ENCODE measurements at regions not wholly inside any gene's neighbourhood (a gene's known extent, or its start where the extent isn't known, plus 50 kb on each side); places are given as distances from the start of the nearest gene placed in this dataset.

DNA sequence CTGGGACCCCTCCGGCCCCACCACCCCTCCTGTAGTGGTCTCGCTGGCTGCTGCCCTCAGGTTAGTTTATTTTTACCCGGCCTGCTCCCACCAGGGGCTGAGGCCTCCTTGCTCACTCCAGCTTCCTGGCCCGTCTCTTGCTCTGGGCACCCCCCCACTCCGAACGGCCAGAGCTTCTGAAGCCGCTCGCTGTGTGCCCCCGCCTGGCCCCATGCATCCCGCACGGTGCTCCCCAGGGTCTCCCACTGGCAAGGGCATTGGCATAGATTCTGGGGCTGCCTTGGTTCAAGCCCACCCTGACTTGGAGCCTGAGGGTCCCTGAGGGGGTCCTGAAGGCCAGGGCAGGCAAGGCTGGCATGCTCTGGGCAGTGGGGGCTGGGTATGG is 186.4 kb downstream of the SEC14L1 start:
- Histone ChIP-seq H4K20me1 (ENCODE audit: insufficient read depth) (peaks cover 38% of the 10 kb centered on the region), H3K9me3 (ENCODE audit: insufficient read depth, low read depth) (no peaks in the 10 kb centered on the region), H3K4me2 (no peak overlapping the region), H3F3A (ENCODE audit: insufficient read depth, low read depth) (peaks cover 37% of the 10 kb centered on the region), H2AFZ (no peak overlapping the region), H3K27me3 (ENCODE audit: insufficient read depth, low read depth) (no peaks in the 10 kb centered on the region), H3K9me2 (ENCODE audit: insufficient read depth) (no peaks in the 10 kb centered on the region), H3K4me1 (replicated peaks; ENCODE audit: insufficient read depth) (peaks cover 36% of the 10 kb centered on the region), H3K27ac (no peak overlapping the region), H3K4me3 (no peak overlapping the region), H3K79me2 (ENCODE audit: low read depth) (peaks cover 67% of the 10 kb centered on the region), H3K36me3 (ENCODE audit: low read depth) (no peaks in the 10 kb centered on the region)
- no TSS peak for BruUV-seq (replicated peaks)
- ChIA-PET POLR2A (ENCODE audit: unreplicated experiment) (no interaction called here), CTCF (no interaction called here)
- intact Hi-C loops (cut with micrococcal nuclease; ENCODE audit: unreplicated experiment), result no loop called here
- DNase-seq, result no peak
- TF ChIP-seq, protein P1, sequence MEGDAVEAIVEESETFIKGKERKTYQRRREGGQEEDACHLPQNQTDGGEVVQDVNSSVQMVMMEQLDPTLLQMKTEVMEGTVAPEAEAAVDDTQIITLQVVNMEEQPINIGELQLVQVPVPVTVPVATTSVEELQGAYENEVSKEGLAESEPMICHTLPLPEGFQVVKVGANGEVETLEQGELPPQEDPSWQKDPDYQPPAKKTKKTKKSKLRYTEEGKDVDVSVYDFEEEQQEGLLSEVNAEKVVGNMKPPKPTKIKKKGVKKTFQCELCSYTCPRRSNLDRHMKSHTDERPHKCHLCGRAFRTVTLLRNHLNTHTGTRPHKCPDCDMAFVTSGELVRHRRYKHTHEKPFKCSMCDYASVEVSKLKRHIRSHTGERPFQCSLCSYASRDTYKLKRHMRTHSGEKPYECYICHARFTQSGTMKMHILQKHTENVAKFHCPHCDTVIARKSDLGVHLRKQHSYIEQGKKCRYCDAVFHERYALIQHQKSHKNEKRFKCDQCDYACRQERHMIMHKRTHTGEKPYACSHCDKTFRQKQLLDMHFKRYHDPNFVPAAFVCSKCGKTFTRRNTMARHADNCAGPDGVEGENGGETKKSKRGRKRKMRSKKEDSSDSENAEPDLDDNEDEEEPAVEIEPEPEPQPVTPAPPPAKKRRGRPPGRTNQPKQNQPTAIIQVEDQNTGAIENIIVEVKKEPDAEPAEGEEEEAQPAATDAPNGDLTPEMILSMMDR (conservative IDR thresholded peaks at IDR 0.05), result no peak
- TF ChIP-seq EZH2 (IDR thresholded peaks at IDR 0.05; ENCODE audit: low read depth), result no peak

DNA sequence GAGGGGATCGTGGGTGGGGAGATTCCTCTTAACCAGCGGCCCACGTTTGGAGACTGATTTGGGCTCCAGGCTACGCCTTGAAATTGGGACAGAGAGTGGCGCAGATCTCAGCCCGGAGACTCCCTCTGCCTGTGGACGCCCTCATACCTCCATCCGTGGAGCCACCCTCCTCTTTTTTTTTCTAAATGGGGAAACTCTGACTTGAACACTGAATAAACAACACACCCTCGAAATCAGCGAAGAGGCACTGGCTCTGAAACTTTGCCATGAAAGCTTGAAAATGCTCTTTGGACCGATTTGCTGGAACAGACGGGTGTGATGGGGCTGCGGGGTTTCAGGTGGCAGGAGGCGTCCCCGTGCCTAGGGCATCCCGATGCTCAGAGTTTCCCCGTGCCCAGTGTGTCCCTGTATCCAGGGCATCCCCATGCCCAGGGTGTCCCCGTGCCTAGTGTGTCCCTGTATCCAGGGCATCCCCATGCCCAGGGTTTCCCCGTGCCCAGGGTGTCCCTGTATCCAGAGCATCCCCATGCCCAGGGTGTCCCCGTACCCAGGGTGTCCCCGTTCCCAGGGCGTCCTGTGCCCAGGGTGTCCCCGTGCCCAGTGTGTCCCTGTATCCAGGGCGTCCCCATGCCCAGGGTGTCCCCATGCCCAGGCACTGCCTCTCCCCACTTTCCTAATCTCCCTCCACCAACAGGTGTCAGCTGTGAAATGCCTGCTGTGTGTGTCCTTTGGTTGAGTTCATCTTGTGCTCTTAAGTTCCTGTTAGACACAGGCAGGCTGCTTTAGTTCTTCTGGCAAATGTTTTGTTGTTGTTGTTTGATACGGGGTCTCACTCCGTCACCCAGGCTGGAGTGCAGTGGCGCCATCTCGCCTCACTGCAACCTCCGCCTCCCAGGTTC is 187.0 kb downstream of the SEC14L1 start:
- H3K79me2 ChIP-seq (ENCODE audit: low read depth), result peaks cover 63% of the 10 kb centered on the region
- BruUV-seq (replicated peaks), result no TSS peak
- H3K4me3 ChIP-seq, result no peak overlapping the region
- H3K36me3 ChIP-seq (ENCODE audit: low read depth), result no peaks in the 10 kb centered on the region
- intact Hi-C loops (cut with micrococcal nuclease; ENCODE audit: unreplicated experiment), result no loop called here
- H3K27ac ChIP-seq, result no peak overlapping the region
- no peaks in the 10 kb centered on the region for H3K9me2 ChIP-seq (ENCODE audit: insufficient read depth)
- no peaks in the 10 kb centered on the region for H3K27me3 ChIP-seq (ENCODE audit: insufficient read depth, low read depth)
- ChIA-PET POLR2A (ENCODE audit: unreplicated experiment) (no interaction called here), CTCF (no interaction called here)
- peaks cover 37% of the 10 kb centered on the region for H3F3A ChIP-seq (ENCODE audit: insufficient read depth, low read depth)
- TF ChIP-seq, protein P1 (conservative IDR thresholded peaks at IDR 0.05), result no peak
- no peak for TF ChIP-seq EZH2 (IDR thresholded peaks at IDR 0.05; ENCODE audit: low read depth)
- H2AFZ ChIP-seq, result no peak overlapping the region
- no peaks in the 10 kb centered on the region for H3K9me3 ChIP-seq (ENCODE audit: insufficient read depth, low read depth)
- H3K4me2 ChIP-seq, result no peak overlapping the region
- H4K20me1 ChIP-seq (ENCODE audit: insufficient read depth), result peaks cover 38% of the 10 kb centered on the region
- no peak for DNase-seq
- peaks cover 43% of the 10 kb centered on the region for H3K4me1 ChIP-seq (replicated peaks; ENCODE audit: insufficient read depth)

DNA sequence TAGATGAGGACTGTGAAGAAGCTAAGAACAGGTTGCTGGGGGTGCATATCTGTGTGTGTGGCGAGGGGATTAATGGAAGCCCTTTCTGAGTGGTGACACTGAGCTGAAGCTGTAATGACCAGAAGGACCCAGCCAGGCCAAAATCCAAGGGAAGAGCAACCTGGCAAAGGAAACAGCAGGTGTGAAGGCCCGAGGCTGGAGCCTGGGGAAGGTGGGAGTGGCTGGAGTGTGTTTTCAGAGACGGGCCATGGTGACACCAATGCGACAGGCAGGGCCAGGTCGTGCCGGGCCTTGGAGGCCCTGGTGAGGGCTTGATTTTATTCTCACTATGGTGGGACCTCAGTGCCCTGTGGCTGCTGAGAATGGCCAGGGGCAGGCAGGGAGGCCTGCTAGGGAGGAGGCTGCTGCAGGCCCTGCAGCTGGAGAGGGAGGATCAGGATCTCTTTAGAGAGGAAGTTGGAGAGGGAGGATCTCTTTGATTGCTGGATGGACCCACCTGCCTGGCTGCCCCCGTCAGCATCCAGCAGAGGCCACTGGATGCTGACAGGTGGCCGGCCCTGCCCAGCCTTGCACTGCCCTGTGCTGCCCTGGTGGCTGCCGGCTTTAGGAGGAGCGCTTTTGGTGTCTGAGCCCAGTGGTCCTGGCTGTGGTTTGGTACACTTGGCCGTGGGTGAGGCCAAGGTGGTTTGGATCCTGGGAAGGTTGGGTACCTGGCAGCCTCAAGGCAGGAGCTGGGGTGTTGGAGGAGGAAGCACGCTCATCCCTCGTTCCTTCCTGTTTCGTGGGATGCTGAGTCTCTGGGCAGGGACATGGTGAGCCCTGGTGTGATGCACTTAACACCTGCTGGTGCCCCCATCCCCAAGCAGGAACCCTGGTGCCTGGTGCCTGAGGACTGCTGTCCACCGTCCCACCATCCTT is 188.3 kb downstream of the SEC14L1 start:
- no peaks in the 10 kb centered on the region for H3K9me2 ChIP-seq (ENCODE audit: insufficient read depth)
- no peak overlapping the region for H3K4me2 ChIP-seq
- peaks cover 64% of the 10 kb centered on the region for H3K79me2 ChIP-seq (ENCODE audit: low read depth)
- no peak overlapping the region for H2AFZ ChIP-seq
- ChIA-PET POLR2A (ENCODE audit: unreplicated experiment) (no interaction called here), CTCF (interaction anchor here (0.6 kb wide), 1 partner anchor 17 kb away, joined by 3 read pairs; no protein-coding TSS in a partner anchor)
- no TSS peak for BruUV-seq (replicated peaks)
- DNase-seq, result no peak
- intact Hi-C loops (cut with micrococcal nuclease; ENCODE audit: unreplicated experiment), result no loop called here
- H3K4me1 ChIP-seq (replicated peaks; ENCODE audit: insufficient read depth), result peaks cover 46% of the 10 kb centered on the region
- H3K4me3 ChIP-seq, result no peak overlapping the region
- H3K36me3 ChIP-seq (ENCODE audit: low read depth), result no peaks in the 10 kb centered on the region
- no peak overlapping the region for H3K27ac ChIP-seq
- TF ChIP-seq EZH2 (IDR thresholded peaks at IDR 0.05; ENCODE audit: low read depth), result no peak
- H3F3A ChIP-seq (ENCODE audit: insufficient read depth, low read depth), result peaks cover 39% of the 10 kb centered on the region
- H3K27me3 ChIP-seq (ENCODE audit: insufficient read depth, low read depth), result no peaks in the 10 kb centered on the region
- peaks cover 36% of the 10 kb centered on the region for H4K20me1 ChIP-seq (ENCODE audit: insufficient read depth)
- no peaks in the 10 kb centered on the region for H3K9me3 ChIP-seq (ENCODE audit: insufficient read depth, low read depth)
